Aorta (tissue), 5 donors: ENCODE measurements at regions not wholly inside any gene's neighbourhood (a gene's known extent, or its start where the extent isn't known, plus 50 kb on each side); places are given as distances from the start of the nearest gene placed in this dataset.

Experiments
- ATAC-seq: fragments of 200-7000 bp; cut with Tn5 transposase; one replicate; pipeline ENCODE4 v1.9.1; 2022; ENCODE audit warnings: moderate library complexity; ENCODE audit not compliant: low FRiP score
- DNase-seq, 2 donors: peaks; one replicate each; pipeline ENCODE4 v3.0.0-alpha.2; 2020
- H3K27ac ChIP-seq, 2 donors: one replicate each; pipeline ENCODE4 v1.5.1; 2013; ENCODE audit warnings: low read length in 2 of 2, mild to moderate bottlenecking in 2 of 2, moderate library complexity in 2 of 2, control low read depth in 1 of 2, inconsistent platforms in 1 of 2, low read depth in 1 of 2
- H3K27me3 ChIP-seq, 2 donors: one replicate each; pipeline ENCODE4 v1.6.1; 2013; ENCODE audit warnings: control low read depth in 1 of 2, low read length in 1 of 2, mild to moderate bottlenecking in 1 of 2, moderate library complexity in 1 of 2; ENCODE audit not compliant: insufficient read depth in 2 of 2, control insufficient read depth in 1 of 2
- H3K36me3 ChIP-seq, 2 donors: one replicate each; pipeline ENCODE4 v1.6.1; 2013; ENCODE audit warnings: control low read depth in 1 of 2, low read length in 1 of 2, mild to moderate bottlenecking in 1 of 2; ENCODE audit not compliant: insufficient read depth in 2 of 2, control insufficient read depth in 1 of 2
- H3K4me1 ChIP-seq, 2 donors: one replicate each; pipeline ENCODE4 v1.6.1; 2013; ENCODE audit warnings: low read length in 2 of 2, control low read depth in 1 of 2, mild to moderate bottlenecking in 1 of 2, moderate library complexity in 1 of 2; ENCODE audit not compliant: insufficient read depth in 2 of 2, control insufficient read depth in 1 of 2
- H3K4me3 ChIP-seq, 2 donors: one replicate each; pipeline ENCODE4 v1.5.1; 2013; ENCODE audit warnings: low read length in 2 of 2, control low read depth in 1 of 2, mild to moderate bottlenecking in 1 of 2
- H3K9me3 ChIP-seq: one replicate; pipeline ENCODE4 v1.6.1; 2013; ENCODE audit warnings: mild to moderate bottlenecking, low read length; ENCODE audit not compliant: control insufficient read depth
- WGBS, 2 donors: extraction: QIAGEN DNeasy Blood & Tissue Kit; methylation state at CpG; one replicate each; pipeline ENCODE4 v1.1.7; 2013; 5-methylcytosine and 5-hydroxymethylcytosine counted together
- intact Hi-C, 2 donors: fragments of 100-400 bp; cut with DNase I; formaldehyde crosslinking; loops; one replicate each; pipeline versions ENCODE4 v1.14.2 to v1.15.0; 2022
- donor health status: healthy with polysubstance abuse.
- donor health status: Bipolar disorder and iron deficiency.
- donor health status: DM: no; HTN: no; CAD: no.
- donor health status: DM: no; HTN: no; CAD: no.
- donor health status: DM: yes; HTN: yes; CAD: no.

DNA sequence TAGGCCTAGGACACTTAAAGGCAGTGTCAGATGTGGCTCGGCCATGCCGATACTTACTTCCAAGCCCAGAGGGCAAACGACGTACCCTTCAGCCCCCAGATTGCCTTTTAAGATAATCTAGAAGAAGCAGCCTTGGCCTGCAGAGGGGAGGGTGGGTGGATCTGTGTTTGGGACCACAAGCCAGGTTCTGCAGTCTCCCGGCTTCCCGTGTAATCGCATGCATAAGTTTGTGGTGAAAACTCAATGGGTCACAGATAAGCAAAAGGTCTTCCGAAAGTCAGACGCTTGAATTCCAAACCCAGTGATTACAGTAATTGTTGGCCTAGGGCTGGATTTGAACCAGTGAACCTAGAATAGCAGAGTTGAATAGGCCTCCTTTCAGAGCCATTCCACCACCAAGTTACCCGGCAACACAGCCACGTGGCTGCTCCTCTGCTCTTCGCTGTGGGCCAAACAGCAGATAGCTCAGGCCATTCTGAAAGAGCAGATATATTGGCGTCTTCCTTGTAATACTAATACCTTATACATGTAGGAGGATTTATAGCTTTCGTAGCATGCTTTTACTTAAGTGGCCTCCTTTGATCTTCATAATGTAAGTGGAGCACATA lies 170.8 kb upstream of the CADM1 start:
- no peak overlapping the region for H3K4me3 ChIP-seq
- intact Hi-C loops: loop anchor here in 1 of 2 donors (10.0 kb wide), 1 partner anchor 60 kb away; no protein-coding TSS in a partner anchor
- no peaks in the 10 kb centered on the region for H3K9me3 ChIP-seq
- no peaks in the 10 kb centered on the region for H3K27me3 ChIP-seq
- DNase-seq: no peak
- no peak overlapping the region for H3K27ac ChIP-seq
- no peaks in the 10 kb centered on the region for H3K4me1 ChIP-seq
- WGBS, 2 donors: 94 to 95% methylated on average over 14 of the region's 14 CpGs
- ATAC-seq: no peak
- no peaks in the 10 kb centered on the region for H3K36me3 ChIP-seq

DNA sequence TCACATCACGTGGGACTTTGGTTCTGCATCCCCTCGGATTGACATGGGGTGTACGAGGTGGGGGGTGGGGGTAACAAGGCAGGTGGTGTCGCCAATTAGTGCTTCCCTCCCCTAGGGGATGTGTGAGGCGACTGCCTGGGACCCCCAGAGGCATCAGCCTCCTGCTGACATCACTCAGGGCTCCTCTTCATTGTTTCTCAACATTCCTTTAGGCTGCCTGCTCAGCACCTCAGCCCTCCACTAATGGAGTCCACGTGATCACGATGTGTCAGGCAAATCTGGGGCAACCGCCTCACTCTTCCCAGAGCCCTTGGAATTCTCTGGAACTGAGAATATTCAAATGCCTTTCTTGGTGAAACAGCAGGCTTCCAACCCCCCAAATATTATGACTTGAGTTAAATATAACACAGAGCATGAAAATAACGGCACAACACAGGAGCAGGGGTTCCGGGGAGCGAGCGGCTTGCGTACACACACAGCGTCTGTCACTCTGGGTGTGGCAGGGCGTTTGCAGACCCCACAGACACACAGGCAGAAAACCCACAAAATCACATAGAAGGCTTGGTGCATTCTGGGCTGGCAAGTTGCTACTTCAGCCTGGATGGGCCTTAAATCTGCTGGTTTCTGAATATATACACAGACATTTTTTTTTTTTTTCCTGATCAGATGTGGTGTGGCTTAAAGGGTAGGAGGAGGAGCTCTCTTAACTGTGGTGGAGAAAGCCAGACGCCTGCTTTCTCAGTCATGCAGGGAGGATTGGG lies 170.1 kb upstream of the CADM1 start:
- ATAC-seq: no peak
- no peaks in the 10 kb centered on the region for H3K9me3 ChIP-seq
- intact Hi-C loops: loop anchor here in 1 of 2 donors (10.0 kb wide), 1 partner anchor 60 kb away; no protein-coding TSS in a partner anchor
- 72 to 78% methylated on average over 16 of the region's 16 CpGs for WGBS, 2 donors
- no peak overlapping the region for H3K27ac ChIP-seq
- H3K27me3 ChIP-seq: no peaks in the 10 kb centered on the region
- no peak overlapping the region for H3K4me3 ChIP-seq
- DNase-seq: no peak
- no peaks in the 10 kb centered on the region for H3K36me3 ChIP-seq
- no peaks in the 10 kb centered on the region for H3K4me1 ChIP-seq

DNA sequence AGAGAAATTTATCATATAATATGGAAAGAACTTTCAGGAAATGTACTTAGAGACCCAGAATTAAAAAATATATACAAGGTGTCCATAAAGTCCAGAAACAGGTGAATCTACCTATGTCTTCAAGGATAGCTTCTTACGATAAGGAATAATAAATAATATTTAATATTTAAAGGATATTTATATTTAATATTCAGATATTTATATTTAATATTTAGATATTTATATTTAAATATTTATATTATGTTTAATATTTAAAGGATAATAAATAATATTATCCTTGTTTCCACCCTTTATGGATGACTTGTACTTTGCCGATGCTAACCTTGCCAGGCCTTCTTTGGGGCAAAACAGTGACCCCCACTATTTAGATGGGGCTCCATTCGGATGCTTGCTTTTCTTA lies 169.5 kb upstream of the CADM1 start:
- DNase-seq (no peak), ATAC-seq (no peak)
- H3K27me3 ChIP-seq: no peaks in the 10 kb centered on the region
- no peak overlapping the region for H3K4me3 ChIP-seq
- 94 to 95% methylated on average over 3 of the region's 3 CpGs for WGBS, 2 donors
- H3K27ac ChIP-seq: no peak overlapping the region
- H3K9me3 ChIP-seq: no peaks in the 10 kb centered on the region
- no peaks in the 10 kb centered on the region for H3K36me3 ChIP-seq
- H3K4me1 ChIP-seq: no peaks in the 10 kb centered on the region
- intact Hi-C loops: loop anchor here in 1 of 2 donors (10.0 kb wide), 1 partner anchor 61 kb away; no protein-coding TSS in a partner anchor

DNA sequence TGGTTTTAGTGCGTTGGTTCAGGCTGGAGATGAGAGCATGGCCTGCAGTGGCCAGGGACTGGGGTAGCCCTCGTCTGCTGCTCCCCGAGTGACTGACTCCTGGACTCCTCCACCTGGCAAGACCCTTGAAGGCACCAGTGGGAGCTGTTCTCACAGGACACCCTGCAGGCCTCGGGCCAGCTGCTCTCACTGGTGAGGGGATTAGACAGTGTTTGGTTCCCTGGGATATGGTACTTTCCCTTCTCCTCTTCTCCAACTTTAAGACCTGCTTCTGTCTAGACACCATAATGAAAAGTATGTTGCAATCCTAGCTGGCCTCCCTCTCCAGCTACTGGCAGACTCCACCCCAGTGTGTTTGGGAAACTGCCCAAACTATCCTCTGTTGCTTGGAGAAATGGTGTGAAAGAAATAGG lies 168.8 kb upstream of the CADM1 start:
- Histone ChIP-seq H3K27me3 (no peaks in the 10 kb centered on the region), H3K4me1 (no peaks in the 10 kb centered on the region), H3K36me3 (no peaks in the 10 kb centered on the region), H3K27ac (no peak overlapping the region), H3K4me3 (no peak overlapping the region), H3K9me3 (no peaks in the 10 kb centered on the region)
- DNase-seq (no peak), ATAC-seq (peak; percentile 55)
- WGBS, 2 donors: 88 to 94% methylated on average over 4 of the region's 4 CpGs
- intact Hi-C loops: loop anchor here in 1 of 2 donors (10.0 kb wide), 1 partner anchor 62 kb away; no protein-coding TSS in a partner anchor

DNA sequence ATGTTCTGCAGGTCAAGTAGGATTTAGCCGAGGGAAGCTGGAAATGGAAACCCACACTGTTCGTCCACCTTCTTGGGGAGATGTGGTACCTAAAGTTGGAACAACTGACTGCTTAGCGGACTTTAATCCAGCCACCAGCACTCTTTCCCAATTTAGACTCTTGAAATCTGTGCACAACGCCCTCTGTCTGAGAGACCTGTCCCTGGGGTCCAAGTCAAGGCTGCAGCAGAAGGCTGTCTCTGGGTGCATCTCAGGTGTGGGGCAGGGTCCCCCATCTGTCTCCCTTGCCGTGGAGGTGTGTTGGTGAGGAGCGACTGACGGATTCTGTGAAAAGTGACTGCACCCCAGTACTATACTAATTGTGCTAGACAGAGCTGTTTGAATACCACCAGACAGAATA lies 168.2 kb upstream of the CADM1 start:
- ATAC-seq (no peak), DNase-seq (no peak)
- H3K27ac ChIP-seq: no peak overlapping the region
- no peaks in the 10 kb centered on the region for H3K4me1 ChIP-seq
- WGBS, 2 donors: 89 to 92% methylated on average over 7 of the region's 7 CpGs
- no peaks in the 10 kb centered on the region for H3K27me3 ChIP-seq
- no peak overlapping the region for H3K4me3 ChIP-seq
- H3K36me3 ChIP-seq: no peaks in the 10 kb centered on the region
- intact Hi-C loops: loop anchor here in 1 of 2 donors (10.0 kb wide), 1 partner anchor 62 kb away; no protein-coding TSS in a partner anchor
- no peaks in the 10 kb centered on the region for H3K9me3 ChIP-seq

DNA sequence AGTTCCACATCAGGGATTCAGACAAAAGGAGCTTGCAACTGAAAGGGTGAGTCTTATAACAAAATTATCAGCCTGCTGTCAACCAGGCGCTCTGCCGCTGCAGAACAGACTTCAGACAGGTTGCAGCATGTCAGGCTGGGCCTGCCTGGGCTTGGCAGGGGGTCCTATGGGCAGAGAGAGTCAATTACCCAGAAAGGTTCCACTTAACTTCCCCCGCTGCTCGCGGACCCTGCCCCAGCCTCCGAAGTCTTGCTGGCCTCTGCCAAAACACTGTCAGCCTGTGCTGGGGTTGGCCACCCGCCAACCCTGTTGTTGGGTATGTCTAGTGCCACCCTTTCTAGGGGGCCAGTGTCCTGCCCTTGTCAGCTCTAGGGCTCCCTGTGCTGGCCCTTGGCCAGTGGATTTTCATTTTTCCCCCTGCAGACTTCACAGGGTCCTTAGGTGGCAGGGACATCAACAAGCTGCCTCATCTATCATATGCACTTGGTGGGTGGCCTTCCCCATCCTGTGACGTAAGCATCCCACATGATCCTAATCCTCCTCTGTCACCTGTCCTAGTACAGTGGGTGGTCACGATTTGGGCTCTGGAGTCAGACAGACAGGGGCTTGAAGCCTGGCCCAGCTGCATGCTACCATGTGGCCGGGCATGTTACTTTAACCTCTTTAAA lies 166.5 kb upstream of the CADM1 start:
- Histone ChIP-seq H3K4me3 (no peak overlapping the region), H3K27ac (no peak overlapping the region), H3K36me3 (no peaks in the 10 kb centered on the region), H3K27me3 (no peaks in the 10 kb centered on the region), H3K4me1 (no peaks in the 10 kb centered on the region), H3K9me3 (no peaks in the 10 kb centered on the region)
- no peak for DNase-seq
- intact Hi-C loops: loop anchor here in 1 of 2 donors (10.0 kb wide), 1 partner anchor 64 kb away; no protein-coding TSS in a partner anchor
- no peak for ATAC-seq
- WGBS, 2 donors: 43 to 66% methylated on average over 10 of the region's 10 CpGs

DNA sequence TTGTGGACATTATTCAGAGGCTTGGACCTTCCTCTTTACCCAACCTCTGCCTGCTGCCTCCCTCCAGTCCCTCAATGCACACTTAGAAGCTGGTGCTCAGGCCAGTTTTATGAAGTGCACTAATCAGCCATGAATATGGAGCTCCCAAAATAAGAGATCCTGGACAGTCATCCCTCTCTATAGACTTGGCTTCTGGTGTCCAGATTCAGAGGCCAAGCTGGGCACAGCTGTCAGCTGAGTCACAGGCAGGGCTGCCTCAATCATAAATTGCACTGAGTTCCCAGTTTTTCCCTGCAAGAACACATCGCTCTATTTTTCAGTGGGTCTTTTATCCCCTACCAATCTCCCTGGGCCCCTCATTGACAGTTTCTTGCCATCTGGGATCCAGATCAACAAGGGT lies 161.7 kb upstream of the CADM1 start:
- WGBS, 2 donors: 89 to 91% methylated on average over 1 of the region's 1 CpG
- DNase-seq (no peak), ATAC-seq (no peak)
- Histone ChIP-seq H3K27me3 (no peaks in the 10 kb centered on the region), H3K4me1 (no peaks in the 10 kb centered on the region), H3K27ac (no peak overlapping the region), H3K9me3 (no peaks in the 10 kb centered on the region), H3K36me3 (no peaks in the 10 kb centered on the region), H3K4me3 (no peak overlapping the region)
- intact Hi-C loops: no loop called here

DNA sequence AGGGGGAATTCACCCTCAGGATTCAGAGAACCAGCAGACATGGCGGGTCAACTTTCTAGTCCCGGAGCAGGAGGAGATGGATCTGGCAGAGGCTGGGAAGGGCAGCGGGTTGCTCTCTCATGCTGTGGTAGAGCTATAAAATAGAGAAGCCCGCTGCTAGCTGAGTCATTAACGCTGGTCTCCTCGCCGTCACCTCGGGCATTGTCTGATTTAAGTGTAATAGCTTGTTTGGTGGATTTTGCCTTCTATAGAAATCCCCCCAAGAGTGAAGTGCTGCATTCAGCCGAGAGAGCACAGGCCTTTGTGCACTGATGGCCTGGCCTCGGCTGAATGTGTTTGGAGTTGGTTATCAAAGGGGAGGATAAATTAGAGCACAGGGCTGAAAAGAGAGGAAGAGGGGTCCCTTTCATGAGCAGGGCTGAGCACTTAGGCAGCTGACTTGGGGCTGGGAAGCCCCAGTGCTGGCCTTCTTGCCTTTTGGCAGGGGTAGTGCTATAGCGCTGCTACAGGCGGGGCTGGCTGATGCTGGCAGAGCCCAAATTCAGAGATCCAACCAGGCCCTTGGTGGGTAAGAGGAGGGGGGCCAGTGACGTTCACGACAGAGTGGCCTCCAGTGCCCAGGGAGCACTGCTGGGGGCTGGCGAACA lies 161.1 kb upstream of the CADM1 start:
- WGBS, 2 donors: 83% methylated on average over 15 of the region's 15 CpGs
- intact Hi-C loops: no loop called here
- ATAC-seq: no peak

More for the DNA sequence above, 161.1 kb upstream of the CADM1 start:
- DNase-seq: no peak
- Histone ChIP-seq H3K27ac (no peak overlapping the region), H3K4me1 (no peaks in the 10 kb centered on the region), H3K4me3 (no peak overlapping the region), H3K9me3 (no peaks in the 10 kb centered on the region), H3K27me3 (no peaks in the 10 kb centered on the region), H3K36me3 (no peaks in the 10 kb centered on the region)
